ENCODE measurements at regions not wholly inside any gene's neighbourhood (a gene's known extent, or its start where the extent isn't known, plus 50 kb on each side); places are given as distances from the start of the nearest gene placed in this dataset.

GRCh38 chr1:30038134-30039025, 685.0 kb downstream of the MATN1 start:
- no peak for DNase-seq

- DNase-seq = no peak
Measured at GRCh38 chr1:30037251-30038118, 685.9 kb downstream of the MATN1 start.

GRCh38 chr1:30036666-30037065, 686.7 kb downstream of the MATN1 start:
- no peak for DNase-seq

- no peak for DNase-seq
Measured at GRCh38 chr1:30036229-30036547, 687.2 kb downstream of the MATN1 start.

GRCh38 chr1:30035522-30036228, 687.7 kb downstream of the MATN1 start:
- no peak for DNase-seq

GRCh38 chr1:30034627-30035521, 688.5 kb downstream of the MATN1 start:
- DNase-seq = no peak

GRCh38 chr1:30034105-30034626, 689.2 kb downstream of the MATN1 start:
- no peak for DNase-seq

GRCh38 chr1:30033256-30034104, 689.9 kb downstream of the MATN1 start:
- no peak for DNase-seq

- DNase-seq = no peak
Measured at GRCh38 chr1:30032302-30032701, 691.1 kb downstream of the MATN1 start.

- DNase-seq = no peak
Measured at GRCh38 chr1:30029677-30030076, 693.7 kb downstream of the MATN1 start.

- no peak for DNase-seq
Measured at GRCh38 chr1:30028939-30029338, 694.4 kb downstream of the MATN1 start.

- no peak for DNase-seq
Measured at GRCh38 chr1:30028283-30028682, 695.1 kb downstream of the MATN1 start.

- DNase-seq = no peak
Measured at GRCh38 chr1:30027247-30027646, 696.1 kb downstream of the MATN1 start.

- DNase-seq = no peak
Measured at GRCh38 chr1:30024411-30025195, 698.8 kb downstream of the MATN1 start.

GRCh38 chr1:30023339-30024022, 699.9 kb downstream of the MATN1 start:
- no peak for DNase-seq

GRCh38 chr1:30014031-30014430, 709.4 kb downstream of the MATN1 start:
- DNase-seq = no peak

- no peak for DNase-seq
Measured at GRCh38 chr1:30012455-30013440, 710.6 kb downstream of the MATN1 start.

GRCh38 chr1:30011970-30012369, 711.4 kb downstream of the MATN1 start:
- no peak for DNase-seq
